DMS114 treated with DMSO at 0.1 percent for 48 hours (cell line): ENCODE measurements at regions not wholly inside any gene's neighbourhood (a gene's known extent, or its start where the extent isn't known, plus 50 kb on each side); places are given as distances from the start of the nearest gene placed in this dataset.

Source experiments
- DNase-seq: peaks from one replicate; lab custom pipeline; 2025; ENCODE audit not compliant: unreplicated experiment; lab: John Stamatoyannopoulos, UW

DNA sequence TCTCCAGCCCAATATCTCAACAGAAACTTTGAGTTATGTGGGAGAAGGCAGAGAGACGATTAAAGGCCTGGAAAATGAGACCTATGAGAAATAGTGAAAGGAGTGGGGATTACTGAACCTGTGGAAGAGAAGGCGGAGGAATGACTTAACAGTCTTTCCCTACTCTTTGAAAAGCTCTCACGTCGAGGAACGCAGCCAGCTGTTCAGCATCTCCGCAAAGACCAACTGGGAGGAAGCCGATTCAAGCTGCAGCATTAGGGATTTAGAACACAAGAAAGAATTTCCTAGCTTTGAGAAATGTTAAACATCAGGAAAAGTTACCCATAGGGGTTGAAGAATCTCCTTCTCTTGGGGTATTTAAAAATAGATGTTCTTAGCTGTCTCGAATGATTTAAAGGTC is 233.2 kb upstream of the PARD3B start:
- no peak for DNase-seq

DNA sequence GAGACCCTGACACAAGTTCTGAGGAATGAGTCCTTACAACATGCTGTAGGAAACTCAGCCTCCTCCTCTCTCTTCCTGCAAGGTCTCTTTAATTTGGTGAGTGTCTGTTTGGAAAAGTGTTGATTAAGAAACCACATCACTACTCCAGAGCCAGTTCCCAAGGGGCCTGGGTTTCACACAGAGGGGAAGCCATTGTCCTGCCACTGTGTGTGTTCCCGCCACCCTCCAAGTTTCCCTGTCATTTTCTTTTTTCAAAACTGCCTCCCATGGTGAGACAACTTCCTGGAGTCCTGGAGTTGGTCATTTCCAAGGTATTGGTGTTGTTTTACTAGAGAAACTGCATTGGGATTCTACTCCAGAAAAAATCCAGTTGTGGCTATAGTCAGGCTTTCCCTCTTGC is 232.0 kb upstream of the PARD3B start:
- no peak for DNase-seq

DNA sequence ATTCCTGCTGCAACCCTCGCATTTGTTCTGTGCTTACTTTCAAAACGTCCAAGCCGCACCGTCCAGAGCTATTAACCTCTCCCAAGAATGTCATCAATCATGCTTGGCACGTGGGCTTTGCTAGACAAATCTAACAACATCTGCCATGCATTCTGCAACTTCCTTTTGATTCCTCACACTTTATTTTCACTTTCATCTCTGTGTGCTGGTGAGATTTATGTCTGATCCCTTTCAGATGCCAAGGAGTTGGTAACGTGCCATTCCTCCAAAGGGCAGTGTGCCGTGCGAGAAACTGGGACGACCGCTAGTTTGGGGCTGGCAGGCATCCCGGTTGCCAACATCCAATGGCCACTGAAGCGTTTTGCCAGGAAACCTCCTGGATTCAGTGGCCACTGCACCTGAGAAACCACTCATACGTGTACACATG is 230.0 kb upstream of the PARD3B start:
- no peak for DNase-seq

- no peak for DNase-seq
Observed at GRCh38 chr2:204317640-204318039, 227.6 kb upstream of the PARD3B start.

- DNase-seq = no peak
Observed at GRCh38 chr2:204321027-204321800, 224.1 kb upstream of the PARD3B start.

- DNase-seq = no peak
Observed at GRCh38 chr2:204321910-204322751, 223.1 kb upstream of the PARD3B start.

DNA sequence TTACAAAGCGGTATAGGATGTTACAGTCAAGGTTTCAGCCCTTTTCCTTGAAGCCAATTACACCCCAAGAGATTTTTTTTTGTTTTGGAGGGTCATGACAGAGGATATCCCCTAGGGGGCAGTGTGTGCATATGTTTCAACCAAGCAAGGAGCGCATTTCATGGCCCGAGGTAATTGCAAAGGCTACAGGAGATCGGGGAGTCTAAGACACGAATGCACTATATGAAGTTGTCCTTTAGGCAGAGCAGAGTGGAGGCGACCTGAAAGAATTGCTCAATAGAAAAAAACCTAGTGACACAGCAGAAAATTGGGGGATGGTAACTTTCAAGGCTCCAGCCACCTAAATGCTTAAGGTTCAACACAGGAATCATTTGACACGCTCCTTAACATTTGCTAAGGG is 219.8 kb upstream of the PARD3B start:
- peak; percentile 70 for DNase-seq

GRCh38 chr2:204328373-204328772 is 216.9 kb upstream of the PARD3B start:
- DNase-seq = no peak

DNA sequence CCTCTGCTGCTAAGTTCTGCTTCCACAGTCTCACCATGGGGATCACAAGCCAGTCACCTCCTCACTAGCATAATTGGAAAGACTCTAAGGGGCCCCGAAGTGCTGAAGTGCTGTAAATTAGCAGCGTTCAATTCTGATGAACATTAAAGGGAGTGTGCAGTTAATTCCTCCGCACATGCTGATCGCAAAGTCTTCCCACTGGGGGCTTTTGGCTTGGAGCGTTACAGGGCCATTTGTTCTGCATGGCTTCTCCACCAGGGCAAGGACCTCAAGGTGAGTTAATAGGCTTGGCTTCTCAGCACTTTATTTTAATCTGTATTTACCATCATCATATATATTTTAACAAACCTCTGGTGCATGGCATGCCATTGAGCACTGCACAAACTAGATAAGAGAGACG is 216.3 kb upstream of the PARD3B start:
- no peak for DNase-seq

DNA sequence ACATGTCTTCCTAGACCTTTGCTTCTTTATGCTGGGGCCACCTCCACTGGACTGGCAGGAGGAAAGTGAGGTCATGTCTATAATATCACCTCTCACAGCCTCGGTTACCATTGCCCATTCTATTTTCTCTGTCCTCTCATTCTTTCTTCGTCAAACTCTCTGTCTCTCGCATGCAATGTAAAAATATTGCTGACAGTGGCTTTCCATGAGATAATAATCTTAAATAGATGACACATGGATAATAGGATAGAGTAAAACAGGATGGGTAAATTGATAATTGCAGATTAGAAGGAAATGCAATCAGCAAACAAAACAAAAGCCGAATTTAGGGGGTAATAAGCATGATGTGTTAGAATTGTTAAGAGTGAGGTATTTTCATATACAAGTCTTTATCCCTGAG is 215.7 kb upstream of the PARD3B start:
- no peak for DNase-seq

DNA sequence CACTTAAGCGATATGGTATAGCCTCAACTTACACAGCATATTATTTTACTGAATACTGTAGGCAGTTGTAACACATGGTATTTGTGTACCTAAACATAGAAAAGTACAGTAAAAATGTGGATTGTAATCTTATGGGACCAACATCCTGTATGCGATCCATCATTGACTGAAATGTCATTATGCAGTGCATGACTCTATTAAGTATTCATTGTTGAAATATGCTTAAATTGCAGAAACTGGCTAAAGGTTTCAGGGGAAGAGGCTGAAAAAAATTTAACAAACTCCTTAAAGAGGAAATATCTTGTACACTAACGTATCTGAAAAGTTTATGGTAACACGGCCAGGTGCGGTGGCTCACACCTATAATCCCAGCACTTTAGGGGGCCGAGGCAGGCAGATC is 214.1 kb upstream of the PARD3B start:
- DNase-seq = no peak

GRCh38 chr2:204331988-204332387 is 213.3 kb upstream of the PARD3B start:
- no peak for DNase-seq

- DNase-seq = no peak
Observed at GRCh38 chr2:204332706-204333105, 212.6 kb upstream of the PARD3B start.

- no peak for DNase-seq
Observed at GRCh38 chr2:204333861-204334260, 211.4 kb upstream of the PARD3B start.

DNA sequence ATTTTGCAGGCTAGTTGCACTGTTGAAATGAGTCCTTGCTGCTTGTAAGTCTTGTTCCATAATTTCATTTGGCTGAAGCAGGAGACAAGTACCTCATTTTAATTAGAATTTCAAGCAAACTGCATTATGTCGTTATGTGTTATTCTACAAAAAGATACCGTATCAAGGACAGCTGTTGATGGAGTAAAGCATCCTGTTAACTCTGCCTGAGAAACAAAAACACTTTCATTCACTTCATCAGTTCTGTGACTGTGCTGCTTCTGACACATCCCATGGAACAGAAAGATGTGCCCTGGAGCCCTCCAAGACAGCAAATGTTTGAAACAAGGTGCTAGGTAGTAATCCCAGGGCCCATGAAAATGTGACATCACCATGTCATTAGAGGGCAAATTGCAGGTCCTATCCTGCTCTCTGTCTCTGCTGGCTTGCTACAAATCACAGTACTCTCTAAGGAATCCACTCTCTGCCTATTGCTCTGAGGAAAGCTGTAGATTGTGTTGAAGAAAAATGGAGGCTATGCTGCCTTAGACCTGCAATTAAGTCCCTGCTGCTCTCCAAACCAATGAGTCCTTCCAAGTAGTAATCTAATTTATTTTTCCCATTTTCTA is 209.7 kb upstream of the PARD3B start:
- DNase-seq = no peak

DNA sequence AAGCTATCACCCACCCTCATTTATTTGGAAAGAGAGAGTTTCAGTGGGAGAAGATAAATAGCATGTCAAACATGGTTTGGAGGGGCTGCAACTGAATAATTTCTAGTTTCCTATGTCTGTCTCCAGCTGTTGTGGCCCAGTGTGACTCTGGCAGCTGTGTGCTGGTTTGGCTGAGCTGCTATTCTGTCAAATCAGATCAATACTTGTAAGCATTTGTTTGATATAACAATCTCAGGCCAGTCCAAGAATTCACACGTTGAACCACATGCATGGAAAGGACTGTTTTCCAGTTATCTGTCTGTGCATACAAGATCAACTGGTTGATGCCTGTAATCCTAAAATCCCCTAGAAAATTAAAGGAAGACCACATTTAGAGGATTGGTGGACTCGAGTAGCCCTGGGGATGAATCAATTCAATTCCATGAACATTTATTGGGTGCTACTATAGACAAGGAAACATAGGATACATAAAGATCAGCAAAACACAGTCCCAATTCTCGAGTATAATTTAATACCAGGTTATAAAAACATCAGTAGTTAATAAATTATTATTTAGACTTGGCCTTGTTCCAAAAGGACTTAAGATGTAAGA is 209.0 kb upstream of the PARD3B start:
- DNase-seq = no peak

GRCh38 chr2:204337638-204338037 is 207.6 kb upstream of the PARD3B start:
- no peak for DNase-seq

GRCh38 chr2:204339212-204339715 is 206.0 kb upstream of the PARD3B start:
- no peak for DNase-seq

DNA sequence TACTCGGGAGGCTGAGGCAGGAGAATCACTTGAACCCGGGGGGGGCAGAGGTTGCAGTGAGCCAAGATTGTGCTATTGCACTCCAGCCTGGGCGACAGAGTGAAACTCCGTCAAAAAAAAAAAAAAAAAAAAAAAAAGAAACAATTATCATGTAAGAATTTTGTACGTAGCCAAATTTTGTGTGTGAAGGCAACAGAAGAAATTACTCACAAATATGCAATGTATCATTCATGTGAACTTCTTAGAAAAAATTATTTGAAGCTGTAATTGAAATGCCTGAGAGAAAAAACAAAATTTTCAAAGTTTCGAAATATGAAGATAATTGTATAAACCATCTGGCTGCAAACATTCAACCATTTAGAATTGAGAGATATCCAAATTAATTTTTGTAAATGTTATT is 204.8 kb upstream of the PARD3B start:
- no peak for DNase-seq

DNA sequence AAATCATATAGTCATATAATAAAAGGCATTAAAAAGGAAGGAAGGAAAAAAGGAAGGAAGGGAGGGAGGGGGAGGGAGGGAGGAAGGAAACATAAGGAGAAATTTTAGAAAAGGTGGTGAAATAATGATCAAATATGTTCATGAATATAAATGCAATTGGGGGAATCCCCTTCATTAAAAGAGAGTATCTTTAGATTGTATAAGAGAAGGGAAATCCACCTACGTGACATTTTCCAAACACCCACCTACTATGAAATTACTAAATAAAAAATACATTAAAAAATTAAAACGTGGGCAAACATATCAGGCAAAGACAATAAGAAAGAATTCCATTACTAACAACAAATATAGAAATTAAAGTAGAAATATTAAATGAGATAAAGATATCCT is 203.4 kb upstream of the PARD3B start:
- DNase-seq = no peak

- no peak for DNase-seq
Observed at GRCh38 chr2:204343685-204344084, 201.6 kb upstream of the PARD3B start.
